ENCODE measurements at regions not wholly inside any gene's neighbourhood (a gene's known extent, or its start where the extent isn't known, plus 50 kb on each side); places are given as distances from the start of the nearest gene placed in this dataset.

- TF ChIP-seq CTCF (IDR thresholded peaks at IDR 0.05) = no peak
- no peak for TF ChIP-seq POLR2A (IDR thresholded peaks at IDR 0.05)
- no peak for TF ChIP-seq POLR2AphosphoS5 (IDR thresholded peaks at IDR 0.05)
- no peak for TF ChIP-seq EP300 (IDR thresholded peaks at IDR 0.05)
- no peak for ATAC-seq
These were observed 143.8 kb upstream of the NCAM1 start for GRCh38 chr11:112817376-112817775.

GRCh38 chr11:112822478-112823274 lies 138.5 kb upstream of the NCAM1 start:
- Histone ChIP-seq H3K4me1 (peaks cover 0 to 6% (median 0%) of the 10 kb centered on the region in 3 donors), H3K27ac (no peak overlapping the region), H3K4me3 (no peak overlapping the region), H3K27me3 (no peaks in the 10 kb centered on the region), H3K9me3 (no peaks in the 10 kb centered on the region), H3K36me3 (no peaks in the 10 kb centered on the region)
- WGBS, 2 donors (ENCODE audit: low coverage in 1 of 2) = 31 to 36% methylated on average over 3 of the region's 3 CpGs
- ATAC-seq = no peak
- TF ChIP-seq POLR2AphosphoS5 (IDR thresholded peaks at IDR 0.05) = no peak
- no peak for TF ChIP-seq CTCF (IDR thresholded peaks at IDR 0.05)
- no peak for TF ChIP-seq POLR2A (IDR thresholded peaks at IDR 0.05)
- TF ChIP-seq EP300 (IDR thresholded peaks at IDR 0.05) = no peak

More at GRCh38 chr11:112817376-112817775, 143.8 kb upstream of the NCAM1 start:
- Histone ChIP-seq H3K9me3 (no peaks in the 10 kb centered on the region), H3K4me3 (no peak overlapping the region), H3K27ac (no peak overlapping the region), H3K4me1 (no peaks in the 10 kb centered on the region), H3K27me3 (no peaks in the 10 kb centered on the region), H3K36me3 (no peaks in the 10 kb centered on the region)
- 58 to 67% methylated on average over 1 to 2 of the region's 3 CpGs for WGBS, 2 donors (ENCODE audit: low coverage in 1 of 2)

- TF ChIP-seq CTCF (IDR thresholded peaks at IDR 0.05) (no peak), EP300 (IDR thresholded peaks at IDR 0.05) (no peak), POLR2AphosphoS5 (IDR thresholded peaks at IDR 0.05) (no peak), POLR2A (IDR thresholded peaks at IDR 0.05) (no peak)
- H3K36me3 ChIP-seq = no peaks in the 10 kb centered on the region
- no peaks in the 10 kb centered on the region for H3K27me3 ChIP-seq
- peaks cover 0 to 6% (median 0%) of the 10 kb centered on the region in 3 donors for H3K4me1 ChIP-seq
- no peak overlapping the region for H3K27ac ChIP-seq
- H3K4me3 ChIP-seq = no peak overlapping the region
- no peak for ATAC-seq
- H3K9me3 ChIP-seq = no peaks in the 10 kb centered on the region
- 63 to 79% methylated on average over 1 to 3 of the region's 3 CpGs for WGBS, 2 donors (ENCODE audit: low coverage in 1 of 2)
These were observed 135.2 kb upstream of the NCAM1 start for GRCh38 chr11:112826026-112826425.

GRCh38 chr11:112826788-112827187 lies 134.4 kb upstream of the NCAM1 start:
- Histone ChIP-seq H3K27me3 (no peaks in the 10 kb centered on the region), H3K4me3 (no peak overlapping the region), H3K36me3 (no peaks in the 10 kb centered on the region), H3K27ac (no peak overlapping the region), H3K9me3 (no peaks in the 10 kb centered on the region), H3K4me1 (peaks cover 0 to 6% (median 0%) of the 10 kb centered on the region in 3 donors)
- no peak for ATAC-seq
- 94 to 100% methylated on average over 1 of the region's 1 CpG for WGBS, 2 donors (ENCODE audit: low coverage in 1 of 2)
- no peak for TF ChIP-seq POLR2AphosphoS5 (IDR thresholded peaks at IDR 0.05)
- TF ChIP-seq POLR2A (IDR thresholded peaks at IDR 0.05) = no peak
- TF ChIP-seq CTCF (IDR thresholded peaks at IDR 0.05) = no peak
- no peak for TF ChIP-seq EP300 (IDR thresholded peaks at IDR 0.05)

GRCh38 chr11:112828421-112828820 lies 132.8 kb upstream of the NCAM1 start:
- H3K27ac ChIP-seq = no peak overlapping the region
- H3K27me3 ChIP-seq = no peaks in the 10 kb centered on the region
- no peak overlapping the region for H3K4me3 ChIP-seq
- WGBS, 2 donors (ENCODE audit: low coverage in 1 of 2) = 83 to 96% methylated on average over 4 of the region's 4 CpGs
- no peak for ATAC-seq
- peaks cover 0 to under 1% (median 0%) of the 10 kb centered on the region in 3 donors for H3K4me1 ChIP-seq
- H3K36me3 ChIP-seq = no peaks in the 10 kb centered on the region
- no peaks in the 10 kb centered on the region for H3K9me3 ChIP-seq
- TF ChIP-seq CTCF (IDR thresholded peaks at IDR 0.05) (no peak), POLR2AphosphoS5 (IDR thresholded peaks at IDR 0.05) (no peak), POLR2A (IDR thresholded peaks at IDR 0.05) (no peak), EP300 (IDR thresholded peaks at IDR 0.05) (no peak)
